ENCODE measurements at regions not wholly inside any gene's neighbourhood (a gene's known extent, or its start where the extent isn't known, plus 50 kb on each side); places are given as distances from the start of the nearest gene placed in this dataset.
A peak's percentile ranks its signal among the peaks of the same experiment; 100 is the strongest.

- no peak for DNase-seq (ENCODE audit: extremely low spot score)
- CTCF ChIA-PET, result interaction anchor here (0.8 kb wide), 1 partner anchor 53 kb away, joined by 3 read pairs; no protein-coding TSS in a partner anchor
- POLR2A ChIA-PET, result no interaction called here
- TF ChIP-seq CTCF (IDR thresholded peaks at IDR 0.05; ENCODE audit: control extremely low read depth, extremely low read depth, low read depth, missing control alignments), result no peak
Observed at GRCh38 chr13:63492604-63493003, 2077.0 kb upstream of the PCDH20 start.

- ChIA-PET CTCF (no interaction called here), POLR2A (no interaction called here)
- DNase-seq (ENCODE audit: extremely low spot score), result no peak
- no peak for TF ChIP-seq CTCF (IDR thresholded peaks at IDR 0.05; ENCODE audit: control extremely low read depth, extremely low read depth, low read depth, missing control alignments)
Observed at GRCh38 chr13:63490149-63490548, 2074.5 kb upstream of the PCDH20 start.

GRCh38 chr13:63481334-63481733, 2065.7 kb upstream of the PCDH20 start:
- no peak for TF ChIP-seq CTCF (IDR thresholded peaks at IDR 0.05; ENCODE audit: control extremely low read depth, extremely low read depth, low read depth, missing control alignments)
- DNase-seq (ENCODE audit: extremely low spot score), result no peak
- ChIA-PET CTCF (no interaction called here), POLR2A (no interaction called here)

GRCh38 chr13:63472711-63473110, 2057.1 kb upstream of the PCDH20 start:
- ChIA-PET CTCF (no interaction called here), POLR2A (no interaction called here)
- DNase-seq (ENCODE audit: extremely low spot score), result no peak
- no peak for TF ChIP-seq CTCF (IDR thresholded peaks at IDR 0.05; ENCODE audit: control extremely low read depth, extremely low read depth, low read depth, missing control alignments)

GRCh38 chr13:63463782-63464610, 2048.3 kb upstream of the PCDH20 start:
- ChIA-PET POLR2A (no interaction called here), CTCF (interaction anchor here (1.1 kb wide), 1 partner anchor 52 kb away, joined by 3 read pairs; no protein-coding TSS in a partner anchor)
- TF ChIP-seq CTCF (IDR thresholded peaks at IDR 0.05; ENCODE audit: control extremely low read depth, extremely low read depth, low read depth, missing control alignments), result no peak
- DNase-seq (ENCODE audit: extremely low spot score), result peak; percentile 18

- ChIA-PET CTCF (interaction anchor here (1.2 kb wide), 1 partner anchor 98 kb away, joined by 3 read pairs; no protein-coding TSS in a partner anchor), POLR2A (no interaction called here)
- no peak for TF ChIP-seq CTCF (IDR thresholded peaks at IDR 0.05; ENCODE audit: control extremely low read depth, extremely low read depth, low read depth, missing control alignments)
- DNase-seq (ENCODE audit: extremely low spot score), result no peak
Observed at GRCh38 chr13:63460462-63461090, 2044.9 kb upstream of the PCDH20 start.
